ENCODE measurements at regions not wholly inside any gene's neighbourhood (a gene's known extent, or its start where the extent isn't known, plus 50 kb on each side); places are given as distances from the start of the nearest gene placed in this dataset.
A peak's percentile ranks its signal among the peaks of the same experiment; 100 is the strongest.

DNA sequence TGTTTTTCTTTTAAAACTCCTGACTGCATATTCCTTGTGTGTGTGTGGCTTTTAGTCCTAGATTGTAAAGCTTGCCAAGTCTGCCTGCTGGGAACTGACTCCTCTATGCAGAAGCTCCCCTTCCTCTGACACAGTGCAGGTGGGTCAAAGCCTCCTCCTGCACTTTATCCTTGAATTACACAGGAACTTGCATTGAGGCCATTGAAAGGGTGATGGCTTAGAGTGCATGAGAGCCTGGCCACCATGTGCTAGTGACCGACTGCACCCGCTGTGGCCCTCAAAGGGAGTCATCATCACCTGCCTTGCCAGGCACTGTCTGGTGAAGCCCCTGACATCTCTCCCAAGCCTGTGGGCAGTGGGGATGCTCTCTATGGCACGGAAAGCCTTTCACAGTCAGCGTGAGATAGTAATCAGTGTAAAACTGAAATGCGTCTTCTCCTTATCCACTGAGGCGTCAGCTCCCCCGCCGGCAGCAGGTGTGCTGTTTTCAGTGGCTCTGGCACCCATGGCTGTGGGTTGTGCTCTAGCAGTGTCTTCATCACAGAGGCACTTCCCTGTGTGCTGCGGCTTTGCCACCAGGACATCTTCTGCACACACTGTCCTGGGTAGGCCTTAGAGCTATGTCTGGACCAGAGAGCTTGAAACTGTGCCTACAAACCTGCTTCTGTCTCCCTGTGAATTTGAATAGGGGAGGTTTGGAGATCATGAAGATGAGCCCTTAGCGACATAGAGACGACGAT, 87.9 kb downstream of the THBS2 start:
- no peak for DNase-seq (ENCODE audit: low read depth)

DNA sequence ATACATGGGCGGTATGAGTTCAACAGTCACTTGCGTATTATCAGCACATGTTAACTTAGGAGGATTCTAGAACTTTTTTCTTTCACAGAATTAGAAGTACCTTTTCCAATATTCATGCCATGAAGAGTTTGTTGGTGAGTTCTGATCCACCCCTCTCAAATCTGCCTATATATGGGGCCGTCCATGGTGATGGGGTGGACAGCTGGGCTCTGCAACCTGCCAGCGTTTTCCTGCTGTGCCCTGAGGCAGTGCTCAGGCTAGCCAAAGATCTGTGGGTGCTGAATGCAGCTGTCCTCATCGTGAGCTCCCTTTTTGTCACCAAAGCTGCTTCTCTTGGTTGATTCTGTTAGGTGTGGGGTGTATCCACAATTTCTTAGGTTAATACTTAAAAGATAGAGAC, 88.7 kb downstream of the THBS2 start:
- DNase-seq (ENCODE audit: low read depth) = no peak

DNA sequence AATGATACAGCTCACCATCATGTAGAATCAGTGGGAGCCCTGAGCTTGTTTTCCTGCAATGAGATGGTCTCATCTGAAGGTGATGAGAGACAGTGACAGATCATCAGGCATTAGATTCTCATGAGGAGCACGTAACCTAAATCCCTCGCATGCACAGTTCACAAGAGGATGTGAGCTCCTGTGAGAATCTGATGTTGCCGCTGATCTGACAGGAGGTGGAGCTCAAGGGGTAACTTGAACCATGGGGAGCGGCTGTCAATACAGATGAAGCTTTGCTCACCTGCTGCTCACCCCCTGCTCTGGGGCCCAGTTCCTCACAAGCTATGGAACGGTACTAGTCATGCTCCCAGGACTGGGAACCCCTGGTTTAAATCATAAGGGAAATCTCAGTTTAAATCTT, 89.2 kb downstream of the THBS2 start:
- no peak for DNase-seq (ENCODE audit: low read depth)

DNA sequence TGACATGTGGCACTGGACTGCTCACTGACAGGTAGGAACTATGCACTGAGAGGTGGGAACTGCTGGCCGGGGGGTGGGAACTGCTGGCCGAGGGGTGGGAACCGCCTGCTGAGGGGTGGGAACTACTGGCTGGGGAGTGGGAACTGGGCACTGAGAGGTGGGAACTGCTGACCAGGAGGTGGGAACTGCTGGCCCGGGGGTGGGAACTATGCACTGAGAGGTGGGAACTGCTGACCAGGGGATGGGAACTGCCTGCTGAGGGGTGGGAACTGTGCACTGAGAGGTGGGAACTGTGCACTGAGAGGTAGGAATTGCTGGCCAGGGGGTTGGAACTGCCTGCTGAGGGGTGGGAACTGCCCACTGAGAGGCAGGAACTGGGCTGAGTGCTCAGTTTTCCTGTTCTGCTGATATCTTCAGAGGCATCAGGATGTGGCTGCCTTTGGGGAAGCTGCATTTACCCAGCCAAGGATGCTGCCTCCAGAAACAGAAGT, 90.2 kb downstream of the THBS2 start:
- DNase-seq (ENCODE audit: low read depth) = peak; percentile 75

DNA sequence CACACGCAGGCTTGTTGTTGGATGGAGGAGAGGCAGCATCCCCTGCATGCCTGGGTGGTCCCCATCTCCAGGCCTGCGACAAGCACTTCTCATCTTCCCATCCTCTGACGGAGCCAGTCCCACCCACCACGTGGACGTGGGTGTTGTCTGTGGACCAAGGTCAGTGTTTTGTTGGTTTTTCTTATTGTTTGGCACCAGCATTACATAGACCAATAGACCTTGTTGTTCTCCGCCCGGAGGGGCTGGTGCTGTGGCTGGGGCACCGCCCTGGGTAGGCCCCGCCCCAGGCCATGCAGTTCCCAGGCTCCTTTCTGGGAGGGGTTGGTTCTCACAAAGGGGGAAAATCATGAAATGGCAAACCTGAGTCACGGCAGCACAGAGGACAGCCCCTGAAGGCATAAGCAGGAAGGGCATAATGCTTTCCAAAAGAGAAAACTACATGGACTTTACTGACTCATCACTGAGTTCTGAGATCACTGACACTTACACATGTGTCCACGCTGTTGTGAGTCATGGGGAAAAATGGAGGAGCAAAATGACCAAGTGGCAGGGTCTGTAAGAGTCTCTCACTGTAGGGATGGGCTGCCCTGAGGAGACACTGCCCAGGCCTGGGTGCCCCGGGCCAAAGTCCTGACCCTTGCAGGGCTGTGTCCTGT, 90.8 kb downstream of the THBS2 start:
- peak; percentile 100 for DNase-seq (ENCODE audit: low read depth)

DNA sequence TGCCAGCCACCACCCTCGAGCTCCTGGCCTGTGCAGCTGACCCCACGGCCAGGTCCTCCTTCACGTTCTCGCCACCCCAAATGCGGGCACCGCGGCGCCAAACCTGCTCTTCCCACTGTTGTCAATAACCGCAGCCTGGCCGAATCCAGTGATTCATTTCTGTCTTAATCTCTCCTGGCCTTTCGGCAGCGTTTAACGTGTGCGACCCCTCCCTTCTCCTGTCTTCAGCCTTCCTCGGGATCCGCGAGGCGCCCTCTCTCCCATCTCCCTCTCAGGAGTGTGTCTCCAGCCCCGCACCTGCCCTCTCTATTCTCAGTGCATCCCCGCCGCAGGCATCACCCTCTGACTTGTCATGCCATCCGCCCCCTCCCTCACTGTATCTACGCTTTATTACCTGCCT, 91.4 kb downstream of the THBS2 start:
- no peak for DNase-seq (ENCODE audit: low read depth)

DNA sequence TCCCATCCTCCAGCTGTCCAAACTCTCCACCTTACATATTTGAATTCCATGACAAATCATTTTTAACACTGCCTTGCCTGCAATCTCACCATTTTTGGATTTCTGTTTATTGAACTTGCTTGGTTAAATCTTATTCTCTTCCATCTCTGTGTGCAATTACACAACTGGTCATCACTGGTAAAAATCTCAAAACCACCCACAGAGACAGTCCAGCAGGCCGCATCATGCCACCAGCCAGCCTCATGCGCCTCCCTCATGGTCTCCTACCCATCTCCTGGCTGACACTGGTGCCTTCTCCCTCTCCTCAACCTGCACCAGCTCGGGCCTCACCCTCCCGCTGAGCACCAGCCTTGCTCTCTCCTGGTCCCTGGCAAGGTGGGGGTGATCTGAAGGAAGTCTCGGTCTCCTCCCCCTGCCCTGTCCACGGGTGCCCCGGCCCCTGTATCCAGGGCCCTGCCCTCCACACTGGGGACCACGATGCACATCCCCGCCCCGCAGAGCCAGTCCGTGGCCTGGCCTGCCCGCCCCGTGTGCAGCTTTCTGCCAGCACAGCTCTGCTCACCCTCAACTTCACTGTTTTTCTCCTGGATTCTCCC, 92.0 kb downstream of the THBS2 start:
- DNase-seq (ENCODE audit: low read depth) = no peak

DNA sequence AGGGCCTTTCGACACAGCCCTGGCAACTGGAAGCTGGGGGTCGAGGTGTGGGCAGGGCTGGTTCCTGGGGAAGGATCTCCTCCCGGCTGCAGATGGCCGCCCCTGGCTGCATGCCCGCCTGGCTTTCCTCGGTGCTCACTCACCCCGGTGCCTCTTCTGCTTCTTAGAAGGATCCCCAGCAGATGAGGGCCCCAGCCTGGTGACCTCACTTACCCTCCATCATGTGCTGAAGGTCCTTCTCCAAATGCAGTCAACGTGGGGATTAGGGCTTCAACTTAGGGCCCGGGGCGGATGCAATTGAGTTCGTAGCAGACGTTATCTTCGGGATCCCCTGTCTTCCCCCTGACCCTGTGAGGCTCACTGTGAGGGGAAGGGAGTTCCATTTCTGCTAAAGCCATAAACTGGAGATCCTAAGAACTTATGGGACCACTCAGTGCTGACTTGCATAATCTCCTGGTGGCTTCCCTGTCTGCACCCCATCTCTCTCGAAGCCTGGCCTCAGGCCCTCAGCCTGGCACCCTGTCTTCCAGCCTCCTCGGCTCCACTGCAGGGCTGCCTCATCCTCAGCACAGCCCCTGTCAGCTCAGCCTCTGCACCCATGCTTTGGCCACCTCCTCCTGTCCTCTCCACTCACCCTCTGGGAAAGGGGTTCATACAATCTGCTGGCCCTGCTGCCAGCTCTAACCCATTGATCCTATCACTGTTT, 92.6 kb downstream of the THBS2 start:
- no peak for DNase-seq (ENCODE audit: low read depth)

DNA sequence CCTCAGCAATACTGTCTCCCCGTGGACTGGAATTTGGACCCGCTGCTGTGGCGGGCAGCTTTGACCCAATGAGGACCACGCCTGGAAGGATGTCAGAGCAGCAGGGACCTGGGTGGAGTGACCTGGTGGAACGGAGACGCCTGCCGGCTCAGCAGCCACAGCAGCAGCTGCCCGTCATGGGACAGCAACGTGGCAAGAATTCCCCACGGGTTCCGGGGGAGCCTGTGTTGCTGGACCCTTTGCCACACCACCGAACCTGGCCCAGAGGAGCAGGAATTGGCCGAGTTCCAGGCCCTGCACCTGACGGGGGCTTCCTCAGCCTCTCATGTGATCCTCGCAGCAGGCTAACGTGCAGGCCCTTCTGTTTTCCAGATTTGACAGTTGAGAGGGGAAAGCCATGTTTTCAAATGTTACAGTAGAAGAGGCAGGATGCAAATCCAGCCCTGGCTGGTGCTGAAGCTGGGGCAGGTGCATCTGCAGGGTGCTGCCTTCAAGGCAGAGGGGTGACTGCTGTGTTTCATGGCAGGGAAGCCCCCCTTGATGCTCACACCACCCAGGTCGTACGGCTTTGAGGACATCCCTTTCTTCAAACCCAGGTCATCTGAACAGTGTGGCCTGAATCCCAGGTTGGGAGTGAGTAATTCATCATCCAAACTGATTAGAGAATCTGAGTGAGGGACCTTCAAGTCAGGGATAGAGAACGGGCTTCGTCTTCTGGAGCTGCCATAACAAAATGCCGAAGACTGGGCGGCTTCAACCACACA, 93.4 kb downstream of the THBS2 start:
- no peak for DNase-seq (ENCODE audit: low read depth)

DNA sequence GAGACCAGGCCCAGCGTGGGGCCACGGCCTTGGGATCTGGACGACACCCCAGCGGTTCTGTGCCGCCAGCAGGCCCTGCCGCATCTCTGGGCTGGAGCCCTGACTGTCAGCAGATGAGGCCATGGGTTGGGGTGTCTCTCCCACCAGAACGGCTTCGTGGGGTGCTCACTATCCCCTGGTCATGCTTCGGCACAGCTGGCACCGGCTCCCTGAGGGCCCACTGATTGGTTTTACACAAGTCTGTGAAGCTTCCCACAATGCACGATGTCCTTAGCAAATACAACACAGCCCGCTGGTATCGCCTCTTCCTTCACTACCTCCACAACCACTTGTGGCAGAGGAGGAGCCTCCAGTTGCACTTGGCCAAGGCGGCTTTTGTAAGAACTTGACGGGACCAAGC, 94.3 kb downstream of the THBS2 start:
- no peak for DNase-seq (ENCODE audit: low read depth)

DNA sequence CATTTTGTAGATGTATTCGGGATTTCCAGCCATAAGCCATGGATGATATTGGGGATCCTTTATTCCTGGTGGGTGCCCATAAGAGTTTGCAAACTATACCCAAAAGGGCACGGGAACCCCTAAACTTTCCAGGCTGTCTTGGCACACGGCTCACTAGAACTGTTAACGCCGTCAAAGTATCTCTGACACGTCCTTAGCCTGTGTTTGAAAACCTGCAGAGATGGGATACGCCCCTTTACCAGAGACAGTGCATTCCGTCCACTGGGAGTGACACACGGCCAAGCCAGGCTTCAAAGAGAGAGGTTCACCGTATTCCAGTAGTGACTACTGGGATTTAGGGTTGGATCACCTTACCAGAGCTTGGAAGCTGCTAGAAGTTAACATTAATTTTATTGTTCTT, 95.0 kb downstream of the THBS2 start:
- DNase-seq (ENCODE audit: low read depth) = no peak

DNA sequence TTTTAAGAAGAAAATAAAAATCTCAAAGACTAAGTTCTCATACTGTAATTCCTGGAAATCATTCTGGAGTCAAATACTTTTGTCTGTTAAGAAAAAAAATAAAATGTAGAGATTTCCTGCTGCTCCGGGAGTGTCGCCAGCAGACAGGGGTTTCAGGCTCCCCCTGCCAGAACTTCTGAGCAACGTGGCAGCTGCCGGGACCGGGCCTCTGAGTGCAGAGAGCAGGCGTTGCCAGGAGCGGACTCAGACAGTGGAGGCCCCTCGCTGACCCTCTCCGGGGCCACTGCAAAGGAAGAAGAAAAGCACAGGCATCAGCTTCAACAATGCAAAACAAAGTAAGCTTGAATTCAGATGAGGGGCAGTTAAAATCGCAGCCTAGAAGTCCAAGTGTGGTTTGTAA, 95.5 kb downstream of the THBS2 start:
- no peak for DNase-seq (ENCODE audit: low read depth)

DNA sequence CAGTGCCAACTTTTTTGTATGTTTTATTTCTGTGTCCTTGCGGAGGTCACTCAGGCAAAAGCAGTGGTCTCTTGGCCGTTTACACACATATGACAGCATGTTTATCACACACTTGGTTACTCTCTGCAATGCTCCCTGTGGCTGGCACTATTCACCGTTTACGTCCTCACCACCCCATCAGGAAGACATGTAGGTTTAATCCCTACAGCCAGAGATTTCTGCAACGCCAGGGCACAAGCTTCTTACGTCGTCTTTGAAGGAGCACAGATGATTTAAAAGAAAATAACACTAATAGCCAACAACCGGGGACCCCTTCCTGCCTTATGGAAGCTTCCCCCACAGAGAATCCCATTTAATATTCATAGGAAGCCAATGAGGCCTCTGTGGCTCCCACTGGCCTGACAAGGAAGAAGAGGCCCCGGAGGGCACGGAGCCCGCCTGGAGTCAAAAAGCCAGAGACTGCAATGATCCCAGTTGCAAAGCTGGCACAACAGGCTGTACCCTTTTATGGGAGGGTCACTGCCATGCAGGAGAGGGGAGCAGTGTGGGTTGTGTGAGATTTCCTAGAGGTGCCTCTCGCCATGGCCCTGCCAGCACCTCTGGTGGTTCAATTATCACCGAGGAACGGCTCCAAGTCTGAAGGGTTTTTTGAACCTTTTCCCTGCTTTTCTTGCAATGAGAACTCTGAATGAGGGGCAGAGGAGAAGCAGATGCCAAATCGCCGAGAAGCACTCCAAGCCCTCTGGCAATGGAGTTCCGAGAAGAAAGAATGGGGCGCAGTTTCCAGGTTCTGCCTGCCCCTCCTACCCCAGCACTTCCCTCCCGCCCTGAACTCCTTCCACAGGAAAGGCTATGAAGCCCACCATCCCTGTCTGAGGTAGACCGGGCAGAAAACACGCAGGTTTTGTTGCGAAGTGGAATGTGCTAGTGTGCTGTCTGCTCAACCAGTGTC, 96.2 kb downstream of the THBS2 start:
- DNase-seq (ENCODE audit: low read depth) = no peak

DNA sequence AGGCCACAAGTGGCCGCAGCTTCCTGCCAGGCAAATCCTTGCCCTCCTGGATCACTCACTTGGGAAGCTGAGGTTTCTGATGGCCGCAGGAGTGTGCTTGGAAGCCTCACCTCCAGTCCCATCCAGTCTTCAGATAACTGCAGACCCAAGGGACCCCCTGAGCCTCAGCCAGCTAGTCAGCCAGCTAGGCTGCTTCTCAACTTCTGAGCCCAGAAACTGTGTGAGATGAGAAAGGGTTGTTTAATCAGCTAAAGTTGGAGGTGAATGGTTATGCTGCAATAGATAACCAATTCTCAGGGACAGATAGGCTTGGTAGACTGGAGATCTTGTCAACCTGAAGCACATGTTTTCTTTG, 96.9 kb downstream of the THBS2 start:
- DNase-seq (ENCODE audit: low read depth) = no peak

DNA sequence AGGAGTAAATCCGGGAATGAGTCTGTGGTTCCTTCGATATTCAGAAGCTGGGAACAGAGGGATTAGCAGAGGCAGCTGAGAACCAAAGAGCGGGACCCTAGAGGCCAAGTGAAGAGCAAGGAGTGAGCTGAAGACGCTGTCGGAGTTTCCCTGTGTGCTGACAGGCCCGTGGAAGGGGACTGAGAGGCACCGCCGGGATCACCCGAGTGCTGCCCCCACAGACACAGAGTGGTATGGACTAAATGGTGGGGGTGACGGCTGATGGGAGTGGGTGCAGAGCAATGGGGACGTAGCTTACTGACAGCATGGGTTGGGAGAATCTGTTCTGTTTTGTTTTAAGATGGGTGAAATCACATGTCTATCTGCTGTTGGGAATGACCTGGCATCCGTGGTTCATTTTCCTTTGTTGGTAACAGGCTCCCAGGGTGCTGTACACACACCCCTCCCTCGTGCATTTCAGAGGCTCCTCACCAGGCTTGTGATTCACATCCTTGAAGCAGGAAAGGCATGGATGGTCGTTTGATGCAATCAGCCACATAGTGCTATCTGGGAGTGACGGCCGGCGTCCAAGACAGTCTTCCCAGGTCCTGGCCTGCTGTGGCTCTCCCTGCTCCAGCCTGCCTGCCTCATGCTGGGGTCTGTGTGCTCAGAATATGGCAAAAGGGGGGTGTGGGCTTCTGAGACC, 97.4 kb downstream of the THBS2 start:
- peak; percentile 55 for DNase-seq (ENCODE audit: low read depth)

DNA sequence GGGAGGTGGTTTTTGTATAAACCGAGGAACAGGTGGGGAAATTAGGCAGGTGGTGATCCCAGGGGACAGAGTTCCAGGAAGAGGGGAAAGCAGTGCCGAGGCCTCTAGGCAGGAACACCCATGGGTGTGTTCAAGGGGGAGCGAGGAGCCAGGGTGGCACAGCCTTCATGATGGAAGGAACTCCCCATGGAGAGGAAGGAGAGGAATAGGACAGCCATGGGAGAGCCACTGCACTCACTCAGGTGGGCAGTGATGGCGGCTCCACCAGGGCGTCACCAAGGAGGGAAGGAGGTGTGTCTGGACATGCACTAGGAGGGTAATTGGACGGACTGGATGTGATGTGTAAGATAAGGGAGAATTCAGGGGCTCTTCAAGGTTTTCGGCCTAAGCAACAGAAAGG, 98.2 kb downstream of the THBS2 start:
- DNase-seq (ENCODE audit: low read depth) = no peak

DNA sequence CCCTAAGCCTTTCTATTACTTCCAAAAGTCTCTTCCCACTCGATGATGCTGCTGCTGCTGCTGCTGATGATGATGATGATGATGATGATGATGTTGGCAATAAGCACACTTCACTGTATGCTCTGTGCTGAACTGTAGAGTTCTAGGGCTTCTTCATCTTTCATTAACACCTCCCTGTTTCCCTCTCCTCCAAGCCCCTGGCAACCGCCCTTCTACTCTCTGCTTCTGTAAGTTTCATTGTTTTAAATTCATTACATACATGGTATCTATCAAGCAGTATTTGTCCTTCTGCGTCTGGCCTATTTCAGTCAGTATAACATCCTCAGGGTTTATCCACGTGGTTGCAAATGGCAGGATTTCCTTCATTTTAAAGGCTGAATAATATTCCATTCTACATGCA, 100.2 kb downstream of the THBS2 start:
- no peak for DNase-seq (ENCODE audit: low read depth)

DNA sequence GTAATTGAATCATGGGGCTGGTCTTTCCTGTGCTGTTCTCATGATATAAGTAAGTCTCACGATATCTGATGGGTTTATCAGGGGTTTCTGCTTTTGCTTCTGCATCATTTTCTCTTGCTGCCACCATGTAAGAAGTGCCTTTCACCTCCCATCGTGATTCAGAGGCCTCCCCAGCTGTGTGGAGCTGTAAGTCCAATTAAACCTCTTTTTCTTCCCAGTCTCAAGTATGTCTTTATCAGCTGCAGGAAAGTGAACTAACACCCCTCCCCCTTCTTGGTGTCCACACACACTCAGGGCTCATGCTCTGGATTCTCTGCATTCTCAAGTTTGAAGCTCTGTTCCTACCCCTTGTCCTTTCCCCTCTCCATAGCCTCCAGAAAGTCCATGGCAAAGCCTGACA, 107.1 kb downstream of the THBS2 start:
- no peak for DNase-seq (ENCODE audit: low read depth)

DNA sequence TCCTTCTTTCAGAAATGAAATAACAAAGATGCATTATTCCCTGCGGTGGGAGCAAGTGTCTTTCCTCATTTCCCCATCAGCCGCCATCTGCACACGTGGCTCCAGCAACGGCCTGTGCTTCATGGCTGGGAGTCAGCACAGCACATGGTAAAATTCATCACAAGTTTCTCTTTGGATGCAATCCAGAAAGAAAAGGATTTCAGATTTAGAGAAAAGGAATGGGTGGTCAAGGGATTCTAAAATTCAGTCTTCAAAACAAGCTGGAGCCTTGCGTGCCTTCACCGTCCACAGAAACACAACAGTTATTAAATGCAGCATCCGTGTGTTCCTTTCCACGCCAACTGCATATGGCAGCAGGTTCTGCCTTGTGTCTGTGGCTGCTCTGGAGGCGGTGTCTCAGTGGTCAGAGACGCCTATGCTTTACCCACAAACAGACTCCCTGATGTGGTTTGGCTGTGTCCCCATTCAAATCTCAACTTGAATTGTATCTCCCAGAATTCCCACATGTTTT, 107.6 kb downstream of the THBS2 start:
- no peak for DNase-seq (ENCODE audit: low read depth)

DNA sequence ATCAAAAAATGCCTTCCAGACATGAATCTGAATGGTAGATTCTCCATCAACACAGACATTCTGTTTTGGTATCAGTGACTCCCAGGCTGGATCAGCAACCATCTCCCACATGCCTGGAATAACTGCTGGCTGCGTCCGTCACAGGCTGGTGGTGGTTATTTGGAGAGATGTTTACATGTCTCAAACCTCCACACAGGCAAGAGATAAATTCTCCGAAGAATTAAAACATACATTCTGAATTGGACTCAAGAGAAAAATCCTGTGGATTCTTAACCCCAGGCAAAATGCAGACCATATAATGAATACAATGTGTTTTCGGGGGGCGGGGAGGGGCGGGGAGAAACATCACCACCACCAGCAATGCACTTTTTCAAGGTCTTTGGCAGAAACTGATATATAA, 108.2 kb downstream of the THBS2 start:
- no peak for DNase-seq (ENCODE audit: low read depth)

Data from ELR (cell line).